T-helper 1 cell treated with Interleukin-12 subunit alpha and Interleukin-12 subunit beta and Interleukin-4 antibody, amounts not matched to agents 30 ng/mL and 1 ng/mL, for 36 hours (primary cell): ENCODE measurements at regions not wholly inside any gene's neighbourhood (a gene's known extent, or its start where the extent isn't known, plus 50 kb on each side); places are given as distances from the start of the nearest gene placed in this dataset.

ENCODE experiments used
- intact Hi-C: fragments of 100-400 bp; cut with micrococcal nuclease; formaldehyde crosslinking; loops from one replicate; pipeline ENCODE4 v1.15.1; 2024

DNA sequence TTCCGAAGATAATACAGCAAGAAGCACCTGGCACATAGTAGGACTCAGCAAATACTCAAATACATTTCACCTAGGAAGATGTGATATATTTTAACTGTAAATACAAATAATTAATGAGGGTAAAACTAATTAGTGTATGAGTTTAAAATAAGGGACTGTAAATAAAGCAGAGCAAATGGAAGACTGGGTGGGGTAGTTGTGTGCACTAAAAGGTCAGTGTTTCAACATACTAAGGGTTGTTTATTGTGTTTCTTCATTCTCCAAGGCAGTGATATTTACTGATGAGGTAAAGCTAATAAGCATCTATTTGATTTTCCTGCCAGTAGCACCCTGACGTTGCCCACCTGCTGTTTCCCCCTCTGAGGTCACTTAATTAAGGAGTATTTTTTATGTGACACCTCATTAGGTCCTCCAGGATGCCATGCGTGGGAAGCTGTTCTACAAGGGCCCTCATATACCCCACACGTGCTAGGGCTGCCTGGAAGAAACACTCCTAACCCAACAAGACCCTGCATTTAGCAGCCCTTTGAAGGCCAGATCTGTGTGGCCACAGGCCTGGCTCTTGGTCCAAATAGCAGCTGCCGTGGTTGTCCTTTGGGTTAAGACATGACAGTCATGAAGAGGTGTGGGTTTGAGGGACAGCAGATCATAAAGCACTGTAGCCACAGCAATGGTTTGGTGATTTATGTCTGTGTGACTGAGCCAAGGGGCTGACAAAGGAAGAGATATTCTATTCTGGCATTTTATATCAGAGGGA, 97.5 kb upstream of the RPS23 start:
- intact Hi-C loops: no loop called here

DNA sequence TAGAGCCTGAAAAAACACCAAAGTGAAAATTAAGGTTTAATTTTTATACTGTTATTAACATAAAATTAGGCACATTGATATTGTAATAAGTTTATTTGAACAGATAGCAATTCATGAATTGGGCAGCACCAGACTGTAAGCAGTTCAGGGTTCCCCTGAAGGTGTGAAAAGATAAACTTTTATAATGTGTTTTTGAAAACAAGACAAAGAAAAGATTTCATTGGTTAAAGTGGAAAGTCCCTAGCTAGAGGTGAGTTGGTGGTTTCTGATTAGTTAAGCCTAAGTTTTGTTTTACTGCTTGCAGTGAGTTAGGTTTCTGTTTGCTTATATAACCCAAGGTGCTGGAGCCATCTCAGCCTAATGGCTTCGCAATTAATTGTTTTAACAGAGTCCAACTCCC, 96.5 kb upstream of the RPS23 start:
- intact Hi-C loops: loop anchor here (1.0 kb wide), 2 partner anchors 15 to 17 kb away; no protein-coding TSS in a partner anchor

DNA sequence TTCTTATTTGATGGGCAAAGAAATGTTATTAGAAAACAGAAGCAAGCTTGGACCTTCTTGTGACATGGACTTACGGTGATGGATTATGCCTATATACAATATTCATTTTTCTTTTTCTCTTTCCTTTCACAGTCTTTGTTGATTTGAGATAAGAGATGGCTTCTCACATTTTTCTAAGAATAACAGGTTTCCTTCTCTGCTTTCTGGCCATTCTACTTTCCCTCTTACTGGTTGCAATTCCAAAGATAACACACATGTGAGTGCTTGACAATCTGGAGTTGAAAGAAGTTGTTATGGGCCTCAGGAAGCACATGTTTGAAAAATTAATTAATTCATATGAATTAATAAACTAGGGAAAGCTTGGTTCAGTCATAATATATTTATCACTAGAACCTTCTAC, 89.8 kb upstream of the RPS23 start:
- intact Hi-C loops: no loop called here

DNA sequence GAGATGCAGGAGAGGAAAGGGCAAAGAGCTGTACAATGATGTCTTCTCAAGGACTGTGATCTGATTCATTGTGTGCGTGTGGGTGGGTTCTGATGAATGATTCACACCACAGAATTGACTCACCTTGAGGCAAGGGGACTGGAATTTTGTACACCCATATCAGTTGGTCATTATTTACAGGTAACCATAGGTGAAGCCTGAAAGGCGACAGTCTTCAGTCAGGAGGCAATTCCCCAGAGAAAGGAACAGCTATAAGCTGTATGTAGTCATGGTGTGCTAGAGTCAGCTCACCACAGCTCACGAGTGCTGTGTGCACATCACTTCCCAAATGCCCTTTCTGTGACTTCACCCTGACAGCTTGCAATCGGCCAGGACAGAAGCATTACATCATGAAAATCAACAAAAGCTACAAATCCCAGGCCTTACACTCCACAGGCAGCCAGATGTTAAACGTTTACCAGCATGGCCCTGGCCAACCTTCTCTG, 87.6 kb upstream of the RPS23 start:
- intact Hi-C loops: loop anchor here (1.0 kb wide), 1 partner anchor 8 kb away; no protein-coding TSS in a partner anchor

DNA sequence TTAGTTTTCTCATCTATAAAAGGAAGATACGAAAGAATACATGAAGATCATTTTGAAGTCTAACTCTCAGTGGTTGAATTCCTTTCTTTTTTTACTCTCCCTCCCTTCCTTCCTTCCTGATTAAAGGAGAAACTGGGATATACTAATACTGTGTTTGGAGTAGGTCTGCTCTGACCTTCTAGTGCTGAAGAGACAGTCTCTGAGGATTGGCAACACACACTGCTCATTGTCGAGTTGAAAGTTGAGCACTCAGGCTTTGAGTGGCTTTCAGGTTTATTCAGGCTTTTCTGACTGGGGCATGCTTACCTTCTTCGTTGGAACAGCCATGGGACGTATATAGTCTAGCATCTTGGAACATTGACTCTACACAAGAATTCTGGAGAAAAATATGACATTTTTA, 86.9 kb upstream of the RPS23 start:
- intact Hi-C loops: loop anchor here (1.0 kb wide), 1 partner anchor 8 kb away; no protein-coding TSS in a partner anchor

DNA sequence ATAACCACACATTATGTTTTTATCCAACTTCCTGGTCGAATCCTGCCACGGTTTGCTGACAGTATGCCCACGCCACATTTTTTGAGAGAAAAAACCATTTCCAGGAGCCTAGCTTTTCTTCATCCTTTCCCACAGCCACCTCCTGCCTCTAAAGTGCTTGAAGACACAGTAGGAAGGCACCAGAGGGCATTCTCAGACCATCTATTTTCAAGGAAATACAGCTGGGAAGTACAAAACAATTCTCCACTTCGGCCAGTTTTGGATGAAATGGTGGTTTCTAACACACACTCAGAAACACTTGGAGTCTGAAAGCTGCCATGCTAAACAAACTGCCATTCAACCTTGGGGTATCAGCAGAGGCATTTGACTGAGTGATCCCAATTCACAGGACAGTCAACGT, 86.3 kb upstream of the RPS23 start:
- intact Hi-C loops: no loop called here

DNA sequence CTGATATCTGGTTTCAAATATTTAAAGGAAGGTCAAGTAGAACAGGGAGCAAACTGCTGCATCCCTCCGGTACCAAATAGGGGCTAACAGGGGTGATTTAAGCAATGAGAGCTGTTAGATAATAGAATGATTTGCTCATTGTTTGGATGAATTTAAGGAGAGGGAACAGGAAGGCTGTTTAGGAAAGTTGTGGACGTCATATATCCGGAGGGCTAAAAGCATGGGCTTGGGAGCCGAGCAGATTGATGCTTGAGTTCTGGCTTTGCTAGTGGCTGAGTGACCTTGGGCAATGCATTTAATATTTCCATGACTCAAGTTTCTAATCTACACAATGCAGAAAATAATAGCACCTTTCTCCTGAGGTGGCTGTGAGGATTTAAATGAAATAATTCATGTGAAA, 85.4 kb upstream of the RPS23 start:
- intact Hi-C loops: no loop called here

DNA sequence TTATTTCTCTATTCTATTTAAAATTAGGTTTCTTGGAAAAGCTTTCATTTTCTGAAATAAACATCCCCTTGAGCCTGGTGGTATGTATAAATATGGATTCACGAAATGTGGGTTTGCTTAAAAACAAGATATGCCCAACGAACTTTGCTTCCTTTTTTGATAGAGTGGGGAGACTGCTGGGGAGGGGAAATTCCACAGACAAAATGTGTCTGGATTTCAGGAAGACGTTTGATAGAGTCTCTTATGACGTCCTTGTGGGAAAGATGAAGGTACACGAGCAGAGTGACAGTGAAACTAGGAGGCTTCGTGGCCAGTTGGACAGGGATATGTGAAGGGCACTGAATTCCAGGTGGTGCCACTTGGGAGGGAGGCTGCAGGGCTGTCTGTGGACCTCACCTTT, 84.5 kb upstream of the RPS23 start:
- intact Hi-C loops: no loop called here

DNA sequence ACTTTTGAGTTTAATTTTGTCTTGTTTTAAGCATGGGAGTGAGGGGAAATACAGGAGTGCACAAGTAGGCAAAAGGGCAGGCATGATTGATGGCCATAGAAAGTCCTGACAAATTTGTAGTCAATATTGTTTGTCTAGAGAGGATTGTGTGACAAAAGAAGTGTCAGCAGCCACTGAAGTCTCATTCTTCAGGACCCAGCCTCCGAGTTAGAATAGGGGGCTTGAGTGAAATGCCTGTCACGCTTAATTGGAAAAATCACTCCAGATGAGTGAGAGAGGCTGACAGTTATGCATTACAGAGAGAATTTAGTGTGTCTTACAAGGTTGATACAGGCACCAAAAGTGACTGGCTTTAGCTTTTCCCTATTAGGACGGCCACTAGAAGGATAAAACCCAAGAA, 81.9 kb upstream of the RPS23 start:
- intact Hi-C loops: no loop called here

DNA sequence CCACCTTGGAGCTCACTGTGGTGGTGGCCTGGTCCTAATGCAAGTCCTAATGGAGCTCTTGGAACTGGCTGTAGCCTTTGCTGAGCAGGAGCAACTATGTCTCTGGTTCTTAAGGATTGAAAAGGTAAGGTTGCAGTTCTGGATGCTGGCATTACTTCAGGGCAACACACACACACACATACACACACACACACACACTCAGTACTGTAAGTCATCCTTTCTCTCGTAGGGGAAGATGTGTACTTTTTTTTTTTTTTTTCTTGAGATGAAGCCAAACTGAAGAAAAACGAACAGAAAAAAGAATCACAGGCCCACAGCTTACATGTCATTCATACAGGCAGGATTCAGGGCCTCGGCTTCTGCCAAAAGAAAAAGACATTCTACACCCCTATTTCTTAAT, 81.1 kb upstream of the RPS23 start:
- intact Hi-C loops: loop anchor here (5.0 to 10.0 kb wide), 6 partner anchors 387 to 1707 kb away; partner anchors contain the start of genes ATG10, DHFR, MSH3 and SSBP2

DNA sequence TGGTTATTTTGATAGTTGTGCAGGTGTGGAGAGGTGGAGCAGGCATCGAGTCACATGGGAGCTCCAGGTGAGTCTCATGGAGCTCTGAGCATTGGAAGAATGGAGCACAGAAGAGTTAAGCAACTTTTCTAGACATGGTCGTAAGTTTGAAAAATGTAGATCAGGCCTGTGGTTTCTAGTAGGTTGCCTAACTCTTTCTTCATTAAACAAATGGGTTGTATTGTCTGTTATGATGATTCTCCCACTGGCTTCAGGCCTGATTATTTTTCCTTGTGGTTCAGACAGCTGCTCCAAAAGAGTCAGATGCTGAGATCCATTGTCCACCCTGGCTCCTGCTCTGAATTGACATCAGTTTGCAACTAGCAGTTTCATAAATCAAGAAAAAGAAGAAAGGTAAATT, 80.3 kb upstream of the RPS23 start:
- intact Hi-C loops: loop anchor here (5.0 to 10.0 kb wide), 6 partner anchors 386 to 1706 kb away; partner anchors contain the start of genes ATG10, DHFR, MSH3 and SSBP2

DNA sequence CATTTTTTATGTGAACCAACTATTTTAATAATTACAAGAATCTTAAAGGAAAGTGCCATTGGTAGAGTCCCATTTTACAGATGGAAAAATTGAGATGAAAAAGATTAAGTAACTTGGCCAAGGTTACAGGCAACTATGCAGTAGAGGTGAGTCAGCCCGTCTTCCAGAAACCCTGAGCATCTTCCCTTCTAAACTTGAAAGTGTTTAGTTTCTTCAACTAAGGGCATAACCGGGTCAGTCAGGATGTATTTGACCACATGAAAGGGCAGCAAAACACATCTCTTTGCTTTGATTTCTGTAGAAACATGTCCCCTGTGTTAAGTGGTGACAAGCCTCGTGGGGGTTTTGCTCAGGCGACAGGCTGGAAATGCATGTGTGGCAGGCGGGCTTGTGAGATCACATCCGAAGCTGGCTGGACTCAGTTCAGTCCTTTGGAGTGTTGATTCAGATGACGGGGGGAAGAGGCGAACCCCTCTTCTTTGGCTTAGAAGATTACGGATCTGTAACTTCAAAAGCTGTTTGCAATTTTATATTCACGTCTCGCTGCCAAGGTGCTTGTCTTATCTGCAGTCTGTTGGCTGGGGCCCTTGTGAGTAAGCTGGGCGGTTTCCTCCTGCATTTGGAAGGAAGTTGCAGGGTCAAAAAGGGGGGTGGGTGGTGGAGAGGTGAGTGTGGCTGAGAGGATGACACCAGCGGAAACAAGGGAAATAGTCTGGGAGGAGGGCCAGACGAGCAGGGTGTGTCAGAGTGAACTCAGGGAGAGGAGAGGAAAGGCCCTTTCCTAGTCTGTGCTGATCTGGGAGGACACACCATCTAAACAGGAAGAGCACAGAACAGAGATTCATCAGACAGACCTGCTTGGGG, 78.9 kb upstream of the RPS23 start:
- intact Hi-C loops: loop anchor here (1.0 to 10.0 kb wide), 15 partner anchors 8 to 1705 kb away; partner anchors contain the start of genes ATG10, DHFR, MSH3 and RPS23

DNA sequence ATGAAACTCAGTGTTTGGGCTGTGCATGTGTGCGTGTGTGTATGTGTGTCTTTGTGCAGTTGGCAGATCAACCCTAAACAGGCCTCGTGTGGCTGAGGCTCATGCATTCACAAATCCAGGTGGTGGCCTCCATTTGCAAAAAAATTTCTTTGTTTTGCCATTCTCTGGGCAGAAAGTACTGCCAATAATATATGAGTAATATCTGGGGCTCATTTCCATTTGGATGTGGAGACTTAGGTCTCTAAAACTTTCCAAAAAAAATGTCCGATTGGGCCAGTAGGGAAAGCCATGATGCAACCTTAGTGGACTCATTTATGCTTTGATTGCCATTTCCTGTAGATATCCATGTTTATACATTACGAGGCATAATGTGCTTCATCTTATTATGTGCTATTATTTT, 77.9 kb upstream of the RPS23 start:
- intact Hi-C loops: loop anchor here (2.0 to 10.0 kb wide), 9 partner anchors 321 to 1704 kb away; partner anchors contain the start of genes ATG10, DHFR, MSH3 and SSBP2

DNA sequence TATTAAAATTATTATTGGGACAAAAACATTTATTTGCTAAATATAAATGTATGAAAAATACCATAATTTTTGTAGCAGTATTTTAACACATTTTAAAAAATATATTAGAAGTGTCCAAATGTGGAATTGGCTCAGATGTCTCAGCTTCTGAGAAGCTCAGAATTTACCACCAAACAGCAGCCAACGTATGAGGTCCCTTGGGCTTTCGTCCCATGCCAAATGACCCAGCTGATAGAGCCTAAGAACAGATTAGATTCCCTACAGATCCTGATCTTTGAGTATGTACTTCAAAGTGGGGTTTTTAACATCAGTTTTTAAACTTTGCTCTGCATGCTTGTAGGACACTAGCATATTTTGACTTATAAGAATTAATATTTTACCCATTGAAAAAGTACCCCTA, 77.3 kb upstream of the RPS23 start:
- intact Hi-C loops: loop anchor here (5.0 to 10.0 kb wide), 6 partner anchors 383 to 1703 kb away; partner anchors contain the start of genes ATG10, DHFR, MSH3 and SSBP2

DNA sequence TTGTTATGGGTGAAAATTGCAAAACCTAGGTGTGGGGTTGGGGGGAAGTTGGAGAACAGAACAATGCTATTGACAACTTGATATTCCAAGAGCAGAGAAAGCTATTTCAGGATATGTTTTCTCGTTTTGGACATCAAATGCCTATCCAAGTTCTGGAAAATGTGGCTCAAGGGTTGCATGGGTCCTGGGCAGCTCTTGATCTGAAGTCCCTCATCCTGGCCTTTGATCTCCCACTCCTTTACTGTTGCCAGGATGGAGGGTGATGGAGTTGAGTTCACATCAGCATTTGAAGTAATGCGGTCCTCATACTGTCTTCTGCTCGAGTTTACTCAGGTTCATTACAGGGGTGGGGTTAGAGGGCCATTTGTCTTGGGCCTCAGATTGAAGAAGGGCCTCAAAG, 76.9 kb upstream of the RPS23 start:
- intact Hi-C loops: loop anchor here (5.0 to 10.0 kb wide), 6 partner anchors 383 to 1703 kb away; partner anchors contain the start of genes ATG10, DHFR, MSH3 and SSBP2

DNA sequence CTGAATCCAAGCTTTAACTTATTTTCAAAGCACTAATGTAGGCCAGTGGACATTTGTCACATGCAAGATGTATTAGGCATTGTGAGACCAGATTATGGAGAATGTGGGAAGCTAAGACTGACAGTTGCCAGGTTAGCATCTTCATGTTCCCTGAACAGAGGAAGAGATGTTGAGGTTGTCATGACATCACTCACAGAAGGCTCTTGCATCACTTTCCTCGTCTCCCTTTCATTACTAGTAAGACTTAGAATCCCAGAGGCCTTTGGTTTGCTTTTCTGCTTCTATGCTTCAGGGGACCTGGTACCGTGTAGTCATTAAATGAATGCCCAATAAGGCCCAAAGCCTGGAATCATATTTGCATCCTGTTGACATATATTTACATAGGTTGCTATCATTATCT, 76.4 kb upstream of the RPS23 start:
- intact Hi-C loops: loop anchor here (1.0 to 10.0 kb wide), 4 partner anchors 268 to 1490 kb away; partner anchors contain the start of gene SSBP2

DNA sequence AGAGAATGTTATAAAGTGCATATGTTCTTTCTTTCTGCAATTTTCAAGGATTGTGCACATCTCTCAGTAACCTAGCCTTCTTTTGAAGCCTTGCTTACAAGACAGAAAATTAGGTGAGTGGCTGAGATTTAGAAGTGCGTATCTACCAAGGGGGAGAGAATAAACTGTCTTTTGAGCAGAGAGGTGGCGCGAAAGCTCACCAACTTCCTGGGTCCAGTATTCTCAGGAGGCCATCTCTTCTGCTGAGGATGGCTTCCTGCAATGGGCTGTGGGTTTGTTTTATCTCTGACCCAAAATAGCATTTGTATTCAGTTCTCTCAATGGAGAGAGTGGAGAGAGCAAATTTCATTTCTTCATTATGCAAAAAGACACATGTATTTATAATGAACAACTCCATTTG, 75.4 kb upstream of the RPS23 start:
- intact Hi-C loops: loop anchor here (2.0 to 10.0 kb wide), 4 partner anchors 111 to 1491 kb away; partner anchors contain the start of gene SSBP2

DNA sequence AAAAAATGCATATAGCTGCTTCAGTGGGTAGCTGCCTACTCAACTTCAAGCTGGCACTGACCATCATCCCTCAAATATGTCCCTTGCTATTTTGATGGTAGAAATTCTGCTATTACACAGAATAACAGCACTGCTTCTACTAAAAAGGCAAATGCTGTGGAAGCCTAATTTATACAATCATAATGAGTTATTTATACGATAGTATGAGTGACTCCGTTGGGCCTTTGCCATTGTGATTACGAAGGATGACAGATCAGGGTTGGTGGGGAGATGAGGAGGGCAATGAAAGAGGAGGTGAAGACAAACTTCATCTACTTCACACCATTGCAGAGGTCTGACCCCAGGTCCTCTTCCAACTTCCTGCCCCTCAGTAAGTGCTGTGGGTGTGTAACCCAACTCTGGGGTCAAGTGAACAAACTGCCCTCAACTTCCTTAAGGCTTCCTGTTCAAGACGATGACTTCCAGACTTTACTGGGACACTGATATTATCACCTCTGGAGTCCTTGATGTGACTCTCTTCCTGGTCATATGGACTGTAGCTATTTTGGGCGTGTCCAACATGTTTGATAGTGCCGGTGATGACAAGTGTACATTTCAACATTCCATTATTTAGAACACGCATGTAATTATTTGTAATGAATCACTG, 74.1 kb upstream of the RPS23 start:
- intact Hi-C loops: loop anchor here (1.0 to 10.0 kb wide), 8 partner anchors 113 to 1493 kb away; partner anchors contain the start of gene SSBP2

DNA sequence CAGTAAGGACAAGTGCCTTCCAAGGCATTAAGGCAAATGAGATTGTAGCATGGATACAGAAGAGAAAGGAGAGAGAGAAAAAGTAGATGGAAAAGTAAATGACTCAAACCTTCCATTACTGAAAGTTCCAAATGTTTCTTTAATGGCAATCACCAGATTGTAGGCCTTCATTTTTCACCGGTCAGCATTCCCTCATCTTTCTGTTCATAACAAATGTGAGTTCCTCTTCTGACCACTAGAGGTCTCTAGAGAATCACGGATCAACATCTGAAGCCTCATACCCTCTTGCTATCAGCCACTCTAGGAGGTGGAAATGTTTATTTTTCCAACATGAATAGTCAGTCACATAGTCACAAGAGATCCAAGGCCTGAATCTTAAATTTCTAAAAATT, 73.6 kb upstream of the RPS23 start:
- intact Hi-C loops: loop anchor here (1.0 to 10.0 kb wide), 11 partner anchors 113 to 1493 kb away; partner anchors contain the start of gene SSBP2

DNA sequence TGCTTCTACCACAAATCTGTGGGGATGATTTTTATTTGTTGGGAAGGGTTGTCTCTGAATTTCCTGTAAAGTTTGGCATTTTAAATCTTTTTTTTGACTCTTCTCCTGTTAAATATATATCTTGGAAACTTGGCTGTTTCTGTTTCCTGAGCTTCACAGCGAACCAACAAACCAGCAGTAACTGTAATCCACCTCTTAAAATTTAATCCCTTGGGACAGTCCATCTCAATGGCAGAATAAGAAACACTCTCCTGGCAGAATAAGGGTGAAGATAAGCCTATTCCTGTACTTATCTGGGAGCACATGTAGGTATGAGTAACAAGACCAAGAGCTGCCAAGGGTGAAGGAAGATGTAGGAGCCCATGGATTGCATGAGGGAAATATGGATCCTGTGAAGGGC, 73.1 kb upstream of the RPS23 start:
- intact Hi-C loops: loop anchor here (1.0 to 10.0 kb wide), 6 partner anchors 161 to 1494 kb away; partner anchors contain the start of gene SSBP2

DNA sequence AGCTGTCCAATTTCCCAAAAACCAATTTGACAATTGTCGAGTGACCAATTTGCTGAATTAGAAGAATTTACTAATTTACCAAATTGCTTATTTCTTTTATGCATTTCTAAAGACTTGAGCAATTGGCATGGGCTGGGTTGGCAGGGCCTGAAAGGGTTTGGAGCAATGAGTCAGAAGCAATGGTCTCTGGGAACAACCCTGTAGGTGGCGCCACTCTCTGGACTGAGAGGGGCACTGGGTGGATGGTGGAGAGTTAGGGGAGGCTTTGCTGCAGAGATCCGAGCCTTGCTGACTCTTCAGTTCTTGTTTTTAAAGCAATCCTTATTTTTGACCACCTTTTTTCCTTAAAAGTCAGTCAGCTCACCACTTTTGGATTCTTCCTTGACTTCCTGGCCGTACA, 71.5 kb upstream of the RPS23 start:
- intact Hi-C loops: loop anchor here (5.0 to 10.0 kb wide), 3 partner anchors 273 to 1495 kb away; partner anchors contain the start of gene SSBP2
